ENCODE measurements at regions not wholly inside any gene's neighbourhood (a gene's known extent, or its start where the extent isn't known, plus 50 kb on each side); places are given as distances from the start of the nearest gene placed in this dataset.

DNA sequence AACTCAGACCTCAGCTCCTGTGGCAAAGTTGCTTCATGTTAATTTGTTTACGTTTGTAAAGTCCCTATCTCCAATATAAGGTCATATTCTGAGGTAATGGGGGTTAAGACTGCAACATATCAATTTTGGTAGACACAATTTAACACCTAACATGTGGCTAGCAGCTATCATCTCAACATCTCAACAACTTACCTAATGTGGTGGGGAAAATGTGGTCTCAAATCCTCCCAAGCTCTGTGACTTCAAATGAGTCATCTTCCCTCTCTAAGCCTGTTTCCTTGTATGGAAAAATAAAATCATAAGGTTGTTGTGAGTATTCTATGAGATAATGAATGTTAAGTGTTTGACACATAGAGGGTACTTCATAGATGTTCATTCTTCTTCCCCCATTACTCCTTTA is 443.3 kb downstream of the CDK5RAP2 start:
- DNase-seq (ENCODE audit: low read depth, low spot score), result no peak

DNA sequence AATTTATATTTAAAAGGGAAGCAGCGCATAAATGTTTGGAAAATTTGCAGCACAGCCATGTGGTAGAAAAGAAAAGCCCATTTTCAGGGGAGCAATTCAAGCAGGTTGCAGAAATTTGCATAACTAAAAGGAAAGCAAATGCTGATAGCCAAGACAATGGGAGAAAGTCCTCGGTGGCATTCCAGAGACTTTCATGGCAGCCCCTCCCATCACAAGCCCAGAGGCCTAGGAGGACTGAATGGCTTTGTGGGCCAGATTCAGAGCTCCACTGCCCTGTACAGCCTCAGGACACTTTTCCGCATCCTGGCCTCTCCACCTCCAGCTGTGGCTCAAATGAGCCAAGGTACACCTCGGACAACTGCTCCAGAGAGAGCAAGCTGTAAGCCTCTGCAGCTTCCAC is 462.9 kb downstream of the CDK5RAP2 start:
- DNase-seq (ENCODE audit: low read depth, low spot score), result no peak

DNA sequence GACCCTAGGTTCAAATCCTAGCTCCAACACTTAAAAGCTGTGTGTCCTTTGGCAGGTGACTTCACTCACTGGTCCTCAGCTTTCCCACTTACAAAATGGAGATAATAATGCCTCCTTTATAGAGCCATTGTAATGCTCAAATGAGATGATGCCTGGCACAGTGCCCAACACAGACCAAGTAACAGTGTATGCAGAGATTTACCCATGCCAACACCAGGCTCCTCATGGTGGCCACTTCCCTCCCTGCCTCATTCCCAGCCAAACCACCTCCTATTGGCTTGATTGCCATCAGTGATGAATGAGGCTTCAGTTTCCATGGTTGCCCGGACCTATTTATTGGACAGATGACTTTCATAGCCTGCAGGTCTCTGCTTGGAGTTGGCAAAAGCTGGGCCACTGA is 469.4 kb downstream of the CDK5RAP2 start:
- no peak for DNase-seq (ENCODE audit: low read depth, low spot score)

GRCh38 chr9:120109242-120109641 is 470.7 kb downstream of the CDK5RAP2 start:
- no peak for DNase-seq (ENCODE audit: low read depth, low spot score)

DNA sequence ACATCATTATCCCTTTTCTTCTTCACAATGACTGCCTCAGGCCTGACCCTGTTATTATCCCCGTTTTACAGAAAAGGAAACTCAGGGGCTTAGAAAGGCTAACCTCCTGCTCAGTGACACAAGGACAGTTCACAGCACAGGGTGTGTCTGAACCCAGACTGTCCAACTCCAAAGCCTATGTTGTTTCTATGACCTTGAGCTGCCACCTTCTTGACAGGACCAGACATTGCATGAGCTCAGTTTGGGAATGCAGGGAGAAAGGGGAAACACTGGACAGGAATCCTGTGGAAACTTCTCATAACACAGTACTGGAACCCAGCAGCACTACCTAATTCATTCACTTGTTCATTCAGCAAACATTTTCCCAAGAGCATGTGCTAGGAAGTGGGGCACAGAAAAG is 472.8 kb downstream of the CDK5RAP2 start:
- no peak for DNase-seq (ENCODE audit: low read depth, low spot score)

DNA sequence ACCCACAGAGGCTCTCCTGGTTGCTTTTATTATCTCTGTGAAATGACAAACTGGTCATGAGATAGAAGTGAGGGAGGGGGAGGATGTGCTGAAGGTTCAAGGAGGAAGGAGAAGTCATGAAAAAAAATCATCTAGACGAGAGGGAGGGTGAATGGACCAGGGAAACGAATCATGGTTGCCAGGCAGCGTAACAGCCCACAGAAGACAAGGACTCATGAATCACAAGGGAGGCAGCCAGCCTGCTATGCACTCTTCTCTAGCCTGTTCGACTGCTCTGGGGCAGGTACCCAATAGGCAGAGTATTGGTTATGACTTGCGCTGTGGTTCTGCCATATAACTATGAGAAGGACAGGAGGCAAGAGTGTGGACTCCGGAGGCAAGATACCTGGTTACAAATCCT is 475.2 kb downstream of the CDK5RAP2 start:
- no peak for DNase-seq (ENCODE audit: low read depth, low spot score)

GRCh38 chr9:120100595-120100994 is 479.4 kb downstream of the CDK5RAP2 start:
- no peak for DNase-seq (ENCODE audit: low read depth, low spot score)

- no peak for DNase-seq (ENCODE audit: low read depth, low spot score)
These were observed 480.9 kb downstream of the CDK5RAP2 start for GRCh38 chr9:120099065-120099464.

- DNase-seq (ENCODE audit: low read depth, low spot score), result no peak
These were observed 481.4 kb downstream of the CDK5RAP2 start for GRCh38 chr9:120098584-120098983.

DNA sequence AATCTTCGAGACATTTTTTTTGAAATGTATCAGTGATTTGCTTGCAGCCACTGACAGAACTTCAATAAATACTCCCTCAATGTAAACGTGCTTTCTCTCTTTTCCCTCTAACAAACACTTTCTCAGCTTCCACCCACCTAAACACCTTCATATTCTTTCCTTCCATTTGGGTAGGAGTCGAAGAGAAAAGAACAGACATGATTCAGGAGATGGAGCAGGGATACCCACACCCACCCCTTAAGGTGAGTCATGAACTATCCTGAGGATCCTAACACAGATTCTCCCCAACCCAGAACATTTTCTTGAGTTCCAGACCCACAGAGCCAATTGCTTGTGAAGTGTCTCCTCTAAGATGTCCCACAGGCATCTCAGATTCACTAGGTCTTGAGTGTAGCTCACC is 488.8 kb downstream of the CDK5RAP2 start:
- DNase-seq (ENCODE audit: low read depth, low spot score), result no peak

DNA sequence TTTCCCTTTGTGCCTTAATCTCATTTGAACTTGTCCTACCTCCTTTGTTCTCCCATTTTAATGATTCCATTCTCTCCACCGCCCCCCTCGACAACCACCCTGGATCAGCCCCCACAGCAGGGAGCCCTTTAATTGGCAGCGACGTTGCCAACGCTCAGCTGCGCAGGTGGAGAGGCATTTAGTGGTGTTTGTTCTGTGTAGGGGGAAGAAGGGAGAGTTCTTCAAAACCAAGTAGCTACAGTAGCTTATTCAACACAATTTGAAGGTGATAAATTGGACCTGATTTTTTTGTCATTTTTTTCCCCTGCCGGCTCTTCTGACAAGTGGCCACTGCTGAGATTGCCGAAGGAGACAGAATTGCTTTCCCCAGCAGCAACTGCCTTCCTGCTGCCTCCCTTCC is 499.1 kb downstream of the CDK5RAP2 start:
- no peak for DNase-seq (ENCODE audit: low read depth, low spot score)

GRCh38 chr9:120078112-120078511 is 501.9 kb downstream of the CDK5RAP2 start:
- DNase-seq (ENCODE audit: low read depth, low spot score), result no peak

GRCh38 chr9:120071760-120072159 is 508.2 kb downstream of the CDK5RAP2 start:
- DNase-seq (ENCODE audit: low read depth, low spot score), result no peak

GRCh38 chr9:120066315-120066714 is 513.7 kb downstream of the CDK5RAP2 start:
- no peak for DNase-seq (ENCODE audit: low read depth, low spot score)

DNA sequence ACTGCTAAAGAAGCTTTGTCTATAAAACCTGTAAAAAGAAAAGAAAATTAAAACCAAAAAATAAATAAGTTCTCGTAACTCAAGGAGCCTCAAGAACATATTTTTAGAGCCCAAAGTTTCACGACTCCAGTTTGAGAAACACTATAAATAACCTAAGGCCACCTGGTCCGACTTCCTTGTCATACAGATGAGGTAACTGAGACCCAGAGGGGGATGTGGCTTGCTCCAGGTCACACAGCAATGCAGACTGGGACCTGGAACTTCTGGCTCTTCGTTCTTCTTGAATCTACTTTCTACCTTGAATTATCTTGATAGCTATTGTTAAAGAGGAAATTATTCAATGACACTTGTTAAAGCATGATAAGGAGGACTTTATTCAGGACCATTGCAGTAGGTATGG is 514.8 kb downstream of the CDK5RAP2 start:
- DNase-seq (ENCODE audit: low read depth, low spot score), result no peak

- no peak for DNase-seq (ENCODE audit: low read depth, low spot score)
These were observed 535.0 kb downstream of the CDK5RAP2 start for GRCh38 chr9:120045011-120045410.

DNA sequence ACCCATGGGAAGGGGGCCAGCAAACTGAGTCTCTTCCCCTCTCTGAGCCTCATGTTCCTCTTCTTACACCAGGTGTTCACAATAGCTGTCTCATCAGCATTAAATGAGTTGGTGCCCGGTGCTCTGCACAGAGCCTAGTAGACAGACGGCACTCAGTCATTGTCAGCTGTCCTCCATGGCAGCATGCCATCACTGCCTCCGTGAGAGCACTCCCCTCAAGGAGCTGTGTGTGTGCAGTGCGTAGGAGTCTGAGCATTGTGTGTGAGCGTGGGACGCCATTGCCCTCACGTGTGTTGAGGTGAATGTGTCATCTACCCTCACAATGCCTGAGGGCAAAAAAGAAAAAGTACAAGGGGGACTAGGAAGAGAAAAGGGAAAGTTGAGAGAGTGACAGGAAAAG is 536.5 kb downstream of the CDK5RAP2 start:
- DNase-seq (ENCODE audit: low read depth, low spot score), result no peak

- DNase-seq (ENCODE audit: low read depth, low spot score), result no peak
These were observed 539.1 kb downstream of the CDK5RAP2 start for GRCh38 chr9:120040896-120041295.

DNA sequence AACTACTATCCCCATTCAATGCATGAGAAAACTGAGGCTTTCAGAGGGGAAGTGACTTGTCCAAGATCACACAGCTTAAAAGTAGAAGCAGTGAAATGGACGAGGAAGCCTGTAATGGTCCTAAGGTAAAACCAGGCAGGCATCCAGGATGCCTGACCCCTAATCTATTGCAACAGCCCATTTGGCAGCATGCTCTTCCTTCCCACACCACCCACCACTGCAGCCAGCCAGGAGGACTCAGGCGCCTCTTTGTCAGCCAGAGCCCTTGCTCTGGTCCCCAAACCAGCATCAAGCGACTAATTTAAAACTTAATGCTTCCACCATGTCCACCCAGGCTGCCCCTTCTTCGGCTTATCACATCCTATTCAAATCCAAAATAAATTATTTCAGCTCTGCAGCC is 541.6 kb downstream of the CDK5RAP2 start:
- DNase-seq (ENCODE audit: low read depth, low spot score), result no peak

DNA sequence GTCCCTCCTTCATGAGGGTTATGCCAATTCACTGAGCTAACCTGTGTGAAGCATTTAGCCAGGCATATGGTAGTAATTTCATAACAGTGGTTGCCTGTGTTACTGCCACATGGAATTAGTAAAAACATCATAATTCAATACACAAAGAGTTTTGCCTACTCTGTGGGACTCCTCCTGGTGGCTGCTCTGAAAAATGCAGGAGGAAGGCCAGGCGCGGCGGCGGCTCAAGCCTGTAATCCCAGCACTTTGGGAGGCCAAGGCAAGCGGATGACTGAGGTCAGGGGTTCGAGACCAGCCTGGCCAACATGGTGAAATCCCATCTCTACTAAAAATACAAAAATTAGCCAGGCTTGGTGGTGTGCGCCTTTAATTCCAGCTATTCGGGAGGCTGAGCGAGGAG is 547.3 kb downstream of the CDK5RAP2 start:
- no peak for DNase-seq (ENCODE audit: low read depth, low spot score)

- no peak for DNase-seq (ENCODE audit: low read depth, low spot score)
These were observed 549.1 kb downstream of the CDK5RAP2 start for GRCh38 chr9:120030847-120031246.

DNA sequence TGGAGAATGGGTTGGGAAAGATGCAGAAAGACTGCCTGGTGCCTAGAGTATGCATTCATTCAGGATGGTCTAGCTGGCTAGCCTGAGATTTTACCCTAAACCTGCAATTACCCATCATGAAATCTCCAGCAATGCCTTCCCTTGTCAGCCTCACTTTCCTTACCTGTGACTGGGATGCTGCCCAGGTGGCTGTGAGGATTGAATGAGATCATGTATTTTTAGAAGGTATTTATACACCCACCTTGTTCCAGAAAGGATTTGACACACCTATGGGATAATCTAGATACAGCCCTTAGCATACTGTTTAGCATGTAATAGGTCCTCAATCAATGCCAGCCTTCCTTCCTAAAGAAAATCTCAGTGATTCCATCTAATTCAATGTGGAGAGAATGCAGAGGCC is 561.4 kb downstream of the CDK5RAP2 start:
- no peak for DNase-seq (ENCODE audit: low read depth, low spot score)

GRCh38 chr9:120018037-120018436 is 561.9 kb downstream of the CDK5RAP2 start:
- no peak for DNase-seq (ENCODE audit: low read depth, low spot score)

DNA sequence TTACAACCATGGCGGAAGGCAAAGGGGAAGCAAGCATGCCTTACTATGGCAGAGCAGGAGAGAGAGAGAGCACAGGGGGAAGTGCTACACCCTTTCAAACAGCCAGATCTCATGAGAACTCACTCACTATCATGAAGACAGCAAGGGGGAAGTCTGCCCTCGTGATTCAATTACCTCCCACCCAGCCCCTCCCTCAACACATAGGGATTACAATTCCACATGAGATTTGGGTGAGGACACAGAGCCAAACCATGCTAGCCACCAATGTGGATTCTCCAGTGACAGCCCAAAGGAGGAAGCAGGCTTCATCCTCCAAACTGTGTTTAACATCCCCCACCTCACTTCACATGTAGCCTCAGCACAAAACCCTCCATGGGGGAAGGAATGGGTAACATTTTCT is 563.7 kb downstream of the CDK5RAP2 start:
- DNase-seq (ENCODE audit: low read depth, low spot score), result no peak

DNA sequence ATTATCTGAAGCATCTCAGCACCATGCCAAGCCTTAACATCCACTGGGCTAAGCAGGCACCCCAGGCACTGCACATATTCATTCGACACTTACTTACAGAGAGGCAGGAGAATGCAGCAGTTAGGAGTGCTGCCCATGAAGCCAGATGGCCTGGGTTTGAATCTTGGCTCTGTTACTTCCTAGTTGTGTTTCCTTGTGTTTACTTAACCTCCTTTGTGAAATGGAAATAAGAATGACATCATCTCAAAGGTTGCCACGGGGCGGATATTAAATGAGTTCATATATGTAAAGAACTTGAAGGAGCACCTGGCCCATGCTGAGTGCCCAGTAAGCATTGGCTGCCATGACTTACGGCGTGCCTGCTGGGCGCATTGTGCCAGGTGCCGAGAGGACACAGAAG is 565.2 kb downstream of the CDK5RAP2 start:
- no peak for DNase-seq (ENCODE audit: low read depth, low spot score)

Measured in pulmonary artery endothelial cell (primary cell).